WI38 (cell line): ENCODE measurements at regions not wholly inside any gene's neighbourhood (a gene's known extent, or its start where the extent isn't known, plus 50 kb on each side); places are given as distances from the start of the nearest gene placed in this dataset.
"Not testable (repeated sequence)": the region's sequence is repeated elsewhere in the genome, so short reads cannot be mapped to it uniquely, and the experiment has no call there.

Experiments used
- H3K4me3 ChIP-seq: 2 replicates; pipeline ENCODE4 v1.5.1; 2011; ENCODE audit warnings: low read depth, mild to moderate bottlenecking, control low read depth, low read length
- TF ChIP-seq, protein P1 (sequence below): IDR thresholded peaks from 2 replicates; pipeline ENCODE4 v1.5.1; 2012; ENCODE audit warnings: low read depth, mild to moderate bottlenecking, control low read depth, low read length

- no peak overlapping the region for H3K4me3 ChIP-seq
- TF ChIP-seq, protein P1, sequence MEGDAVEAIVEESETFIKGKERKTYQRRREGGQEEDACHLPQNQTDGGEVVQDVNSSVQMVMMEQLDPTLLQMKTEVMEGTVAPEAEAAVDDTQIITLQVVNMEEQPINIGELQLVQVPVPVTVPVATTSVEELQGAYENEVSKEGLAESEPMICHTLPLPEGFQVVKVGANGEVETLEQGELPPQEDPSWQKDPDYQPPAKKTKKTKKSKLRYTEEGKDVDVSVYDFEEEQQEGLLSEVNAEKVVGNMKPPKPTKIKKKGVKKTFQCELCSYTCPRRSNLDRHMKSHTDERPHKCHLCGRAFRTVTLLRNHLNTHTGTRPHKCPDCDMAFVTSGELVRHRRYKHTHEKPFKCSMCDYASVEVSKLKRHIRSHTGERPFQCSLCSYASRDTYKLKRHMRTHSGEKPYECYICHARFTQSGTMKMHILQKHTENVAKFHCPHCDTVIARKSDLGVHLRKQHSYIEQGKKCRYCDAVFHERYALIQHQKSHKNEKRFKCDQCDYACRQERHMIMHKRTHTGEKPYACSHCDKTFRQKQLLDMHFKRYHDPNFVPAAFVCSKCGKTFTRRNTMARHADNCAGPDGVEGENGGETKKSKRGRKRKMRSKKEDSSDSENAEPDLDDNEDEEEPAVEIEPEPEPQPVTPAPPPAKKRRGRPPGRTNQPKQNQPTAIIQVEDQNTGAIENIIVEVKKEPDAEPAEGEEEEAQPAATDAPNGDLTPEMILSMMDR = no peak
Measured at GRCh38 chr20:48035961-48036731, 250.9 kb upstream of the SULF2 start.

GRCh38 chr20:48034751-48035150 lies 249.5 kb upstream of the SULF2 start:
- TF ChIP-seq, protein P1 = no peak
- H3K4me3 ChIP-seq = no peak overlapping the region

GRCh38 chr20:48033005-48033404 lies 247.7 kb upstream of the SULF2 start:
- not testable (repeated sequence) for H3K4me3 ChIP-seq

DNA sequence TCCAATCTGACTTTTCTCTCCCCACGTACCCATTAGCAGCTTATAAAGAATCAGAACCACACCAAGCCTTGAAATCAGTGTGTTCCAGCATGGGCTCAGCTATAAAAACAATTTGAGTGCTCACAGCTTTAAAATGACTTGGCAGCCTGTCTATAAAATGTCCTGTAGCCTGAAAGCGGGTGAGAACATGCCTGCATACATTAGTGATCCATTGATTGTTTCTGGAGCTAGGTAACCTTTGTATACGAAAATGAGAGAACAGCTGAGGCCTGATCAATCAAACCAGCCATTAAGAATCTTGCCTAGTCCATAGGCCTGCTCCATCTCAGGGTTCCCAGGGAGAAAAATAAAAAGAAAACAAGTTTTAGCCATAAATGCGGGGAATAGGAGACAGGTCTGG lies 245.8 kb upstream of the SULF2 start:
- no peak overlapping the region for H3K4me3 ChIP-seq
- TF ChIP-seq, protein P1 = no peak

- TF ChIP-seq, protein P1 = no peak
- H3K4me3 ChIP-seq = no peak overlapping the region
Measured at GRCh38 chr20:48026981-48027592, 241.8 kb upstream of the SULF2 start.

DNA sequence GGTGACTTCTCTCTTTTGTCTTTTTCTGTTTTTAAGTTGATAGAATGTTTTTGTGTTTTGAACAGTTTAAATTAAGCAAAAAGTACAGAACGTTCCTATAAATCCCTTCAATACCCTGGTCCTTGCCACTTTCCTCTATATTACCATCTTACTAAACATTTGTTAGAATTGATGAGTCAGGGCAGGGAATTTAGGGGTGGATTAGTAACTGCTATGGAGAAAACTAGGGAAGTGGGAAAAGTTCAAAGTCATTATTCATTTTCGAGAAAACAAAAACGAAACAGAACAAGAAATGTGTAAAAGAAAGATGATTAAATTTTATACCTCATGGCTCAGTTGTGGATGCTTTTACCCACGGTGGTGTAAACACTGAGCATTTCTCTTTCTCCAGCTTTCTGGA lies 240.4 kb upstream of the SULF2 start:
- no peak overlapping the region for H3K4me3 ChIP-seq
- TF ChIP-seq, protein P1 = no peak

GRCh38 chr20:48025051-48025515 lies 239.8 kb upstream of the SULF2 start:
- no peak overlapping the region for H3K4me3 ChIP-seq
- TF ChIP-seq, protein P1 = no peak

DNA sequence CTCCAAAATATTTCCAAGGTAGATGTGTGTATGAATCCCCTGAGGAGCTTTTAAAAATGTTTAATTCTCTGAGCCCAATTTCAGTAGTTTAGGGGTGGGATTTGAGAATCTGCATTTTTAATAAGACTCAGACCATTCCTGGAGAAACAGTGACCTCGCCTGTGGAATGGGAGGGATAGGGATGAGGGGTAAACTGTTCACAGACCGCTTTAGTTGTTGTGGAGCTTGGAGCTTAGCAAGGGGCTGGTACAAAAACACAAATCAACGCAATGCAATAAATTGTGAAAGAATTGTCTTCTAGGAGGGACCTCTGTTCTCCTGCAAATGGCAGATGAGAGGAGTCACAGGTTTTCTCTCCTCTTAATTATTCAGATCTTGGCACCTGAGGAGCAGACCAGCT lies 239.3 kb upstream of the SULF2 start:
- TF ChIP-seq, protein P1 = no peak
- H3K4me3 ChIP-seq = no peak overlapping the region

- not testable (repeated sequence) for H3K4me3 ChIP-seq
Measured at GRCh38 chr20:48020696-48021095, 235.4 kb upstream of the SULF2 start.
